GM19452 (cell line): ENCODE measurements at regions not wholly inside any gene's neighbourhood (a gene's known extent, or its start where the extent isn't known, plus 50 kb on each side); places are given as distances from the start of the nearest gene placed in this dataset.
A peak's percentile ranks its signal among the peaks of the same experiment; 100 is the strongest.
"Not testable (repeated sequence)": the region's sequence is repeated elsewhere in the genome, so short reads cannot be mapped to it uniquely, and the experiment has no call there.

Experiments
- ATAC-seq: cut with Tn5 transposase; IDR thresholded peaks from one replicate; pipeline ENCODE4 v1.9.1; 2021; ENCODE audit not compliant: unreplicated experiment

DNA sequence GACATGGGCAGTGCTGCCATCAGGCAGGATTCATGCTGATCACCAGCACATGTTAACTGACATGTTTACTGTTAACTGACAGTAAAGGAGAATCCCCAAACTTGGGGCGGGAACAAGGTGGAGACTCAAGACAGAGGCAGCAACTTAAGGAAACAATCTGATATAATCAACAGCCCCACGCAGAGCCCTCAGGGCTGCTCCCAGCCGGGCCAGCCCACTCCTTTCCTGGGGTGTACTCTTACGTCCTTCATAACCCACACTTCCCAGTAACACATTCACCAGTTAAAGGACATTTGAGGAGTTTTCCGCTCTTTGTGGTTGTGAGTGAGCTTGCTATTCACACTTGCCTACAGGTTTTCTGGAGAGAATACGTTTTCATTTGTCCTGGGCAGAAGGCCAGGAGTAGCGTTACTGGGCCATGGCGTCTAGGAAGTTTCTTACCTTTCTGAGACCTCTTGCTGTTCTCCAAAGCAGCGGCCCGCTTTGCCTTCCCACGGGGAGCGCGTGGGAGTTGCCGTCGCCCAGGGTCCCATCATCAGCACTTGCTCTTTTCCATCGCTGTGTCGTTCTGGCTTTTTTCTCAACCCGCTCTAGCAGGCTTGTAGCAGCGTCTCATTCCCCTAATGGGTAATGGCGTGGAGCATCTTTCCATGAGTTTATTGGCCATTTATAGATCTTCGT lies 56.4 kb downstream of the FOXF2 start:
- ATAC-seq: no peak

DNA sequence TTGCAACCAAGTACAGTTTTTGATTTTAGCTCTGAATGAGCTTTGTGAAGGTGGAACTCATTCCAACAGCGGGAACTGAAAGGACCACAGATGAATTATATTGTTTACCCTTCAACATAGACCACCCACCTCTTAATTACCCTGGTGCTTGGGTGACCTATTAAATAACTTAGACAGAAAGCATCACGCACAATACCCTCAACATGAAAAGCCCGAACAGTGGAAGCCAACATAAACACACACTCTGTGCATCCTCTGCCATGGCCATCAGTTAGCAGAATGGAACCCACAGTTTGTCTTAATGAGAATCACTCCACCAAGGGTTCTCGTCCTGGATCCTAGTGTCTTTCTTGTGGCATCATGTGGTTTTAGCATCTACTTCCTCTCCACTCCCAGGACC lies 60.5 kb downstream of the FOXF2 start:
- no peak for ATAC-seq

DNA sequence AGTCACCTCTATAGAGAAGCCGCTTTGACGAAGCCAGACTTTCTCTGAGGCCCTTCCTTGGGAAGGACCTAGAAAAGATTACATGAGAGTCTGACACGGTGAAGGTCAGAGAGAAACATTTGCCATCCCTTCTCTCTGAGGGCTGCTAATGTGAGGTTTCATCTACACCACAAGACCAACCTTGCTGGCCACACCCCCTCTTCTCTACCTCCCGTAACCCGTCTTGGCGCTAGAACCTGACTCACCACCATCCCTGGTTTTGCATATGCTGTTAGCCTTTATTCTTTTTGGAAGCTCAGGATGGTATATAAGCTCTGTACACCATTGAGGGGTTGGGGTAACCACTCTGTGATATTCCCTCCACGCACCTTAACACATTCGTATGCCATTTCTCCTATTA lies 63.6 kb downstream of the FOXF2 start:
- ATAC-seq: no peak

DNA sequence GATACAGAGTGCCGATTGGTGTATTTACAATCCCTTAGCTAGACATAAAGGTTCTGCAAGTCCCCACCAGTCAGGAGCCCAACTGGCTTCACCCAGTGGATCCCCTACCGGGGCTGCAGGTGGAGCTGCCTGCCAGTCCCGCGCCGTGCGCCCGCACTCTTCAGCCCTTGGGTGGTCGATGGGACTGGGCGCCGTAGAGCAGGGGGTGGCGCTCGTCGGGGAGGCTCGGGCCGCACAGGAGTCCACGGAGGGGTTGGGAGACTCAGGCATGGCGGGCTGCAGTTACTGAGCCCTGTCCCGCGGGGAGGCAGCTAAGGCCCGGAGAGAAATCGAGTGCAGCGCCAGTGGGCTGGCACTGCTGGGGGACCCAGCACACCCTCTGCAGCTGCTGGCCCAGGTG lies 67.4 kb downstream of the FOXF2 start:
- ATAC-seq: not testable (repeated sequence)

DNA sequence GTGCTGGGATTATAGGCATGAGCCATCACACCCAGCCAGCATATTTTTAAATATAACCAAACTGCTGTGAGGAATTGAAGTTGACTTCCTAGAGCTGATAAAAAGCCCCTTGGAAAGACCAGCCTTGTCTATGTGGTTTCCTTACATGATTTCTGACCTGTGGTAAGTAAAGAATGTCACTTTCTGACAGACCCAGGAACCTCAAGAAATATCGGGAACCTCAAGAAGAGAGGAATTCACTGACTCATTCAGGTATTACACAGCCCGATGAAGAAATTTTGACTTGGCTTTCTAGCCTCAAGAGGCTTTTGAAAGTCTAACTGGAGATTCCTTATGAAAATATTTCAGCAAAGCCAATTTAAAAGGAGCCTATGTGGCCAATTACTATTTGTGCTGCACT lies 71.8 kb downstream of the FOXF2 start:
- no peak for ATAC-seq

DNA sequence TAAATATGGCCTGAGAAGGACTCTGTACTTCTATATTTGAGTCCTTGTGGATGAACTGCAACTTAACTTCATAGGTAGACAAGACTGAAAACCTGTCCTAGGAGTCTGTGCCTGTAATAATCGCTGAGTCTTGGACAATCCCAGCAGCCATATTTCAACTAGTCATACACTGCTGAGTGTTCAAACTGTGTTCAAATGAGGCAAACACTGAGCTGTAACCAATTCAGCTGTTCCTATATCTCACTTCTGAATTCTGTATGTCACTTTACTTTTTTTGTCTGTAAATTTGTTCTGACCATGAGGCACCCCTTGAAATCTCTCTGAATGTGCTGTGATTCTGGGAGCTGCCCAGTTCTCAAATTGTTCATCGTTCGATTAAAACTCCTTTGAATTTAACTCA lies 72.4 kb downstream of the FOXF2 start:
- no peak for ATAC-seq

DNA sequence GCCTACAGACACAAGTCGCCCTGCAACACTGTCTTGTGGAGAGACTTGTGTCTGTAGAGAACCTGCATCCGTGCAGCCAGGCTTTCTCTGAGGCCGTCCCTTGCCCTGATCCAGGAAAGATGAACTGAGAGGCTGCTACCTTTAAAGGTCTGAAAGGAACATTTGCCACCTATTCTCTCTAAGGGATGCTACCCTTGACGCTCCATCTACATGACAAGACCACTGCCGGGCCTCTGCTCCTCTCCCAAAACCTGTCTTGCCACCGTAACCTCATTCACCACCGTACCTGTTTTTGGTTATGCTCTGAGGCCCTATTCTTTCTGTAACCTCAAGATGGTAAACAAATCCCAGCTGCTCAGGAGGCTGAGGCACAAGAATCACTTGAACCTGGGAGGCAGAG lies 73.9 kb downstream of the FOXF2 start:
- no peak for ATAC-seq

DNA sequence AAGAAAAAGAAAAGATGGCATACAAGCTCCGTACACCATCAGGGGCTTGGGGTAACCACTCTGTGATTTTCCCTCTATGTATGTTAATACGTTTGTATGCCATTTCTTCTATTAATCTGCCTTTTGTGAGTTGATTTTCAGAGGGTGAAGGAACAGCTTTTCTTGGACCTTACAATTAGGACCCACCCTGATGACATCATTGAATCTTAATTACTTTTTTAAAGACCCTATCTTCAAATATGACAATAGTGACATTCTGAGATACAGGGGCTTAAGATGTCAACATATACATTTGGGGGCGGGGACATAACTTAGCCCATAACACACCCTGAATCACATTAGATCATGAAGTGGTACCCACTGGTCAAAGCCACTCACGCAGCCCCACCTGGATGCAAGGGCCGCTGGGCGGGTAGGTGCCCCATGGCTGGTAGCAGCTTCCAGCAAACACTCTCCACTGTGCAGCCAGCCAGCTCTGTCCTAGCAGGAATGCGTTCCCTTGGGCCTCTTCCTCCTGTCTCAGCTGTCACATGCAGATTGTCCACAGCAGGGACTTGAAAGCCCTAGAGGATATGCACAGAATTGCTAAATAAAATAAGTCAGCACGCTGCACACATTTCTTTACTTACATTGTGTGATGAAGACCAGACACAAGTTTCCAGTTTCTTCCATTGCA lies 74.5 kb downstream of the FOXF2 start:
- no peak for ATAC-seq

DNA sequence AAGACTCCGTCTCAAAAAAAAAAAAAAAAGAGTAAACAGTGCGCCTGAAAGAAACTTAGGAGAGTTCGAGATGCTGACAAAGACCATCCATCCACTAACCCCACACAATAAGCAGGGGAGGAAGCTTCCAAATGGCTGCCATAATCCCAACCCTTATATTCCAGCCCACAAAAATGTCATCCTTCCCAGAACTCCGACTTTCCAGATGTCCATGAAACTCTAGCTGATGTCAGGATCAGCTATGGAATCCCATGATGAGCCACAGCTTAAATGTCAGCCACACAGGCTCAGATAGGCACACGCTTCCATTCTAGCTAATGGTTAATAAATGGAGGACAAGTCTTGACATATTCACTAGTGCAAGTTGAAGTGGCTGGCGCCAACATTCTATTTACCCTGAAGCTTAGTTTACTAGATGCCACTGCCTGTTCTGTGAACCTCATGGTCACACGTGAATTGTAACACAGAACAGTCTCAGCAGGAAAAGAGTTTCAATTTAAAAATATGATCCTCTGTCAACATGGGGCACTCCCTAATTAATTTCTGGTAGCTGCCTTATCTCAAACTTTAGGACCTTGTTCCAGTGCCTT lies 75.5 kb downstream of the FOXF2 start:
- ATAC-seq: no peak

DNA sequence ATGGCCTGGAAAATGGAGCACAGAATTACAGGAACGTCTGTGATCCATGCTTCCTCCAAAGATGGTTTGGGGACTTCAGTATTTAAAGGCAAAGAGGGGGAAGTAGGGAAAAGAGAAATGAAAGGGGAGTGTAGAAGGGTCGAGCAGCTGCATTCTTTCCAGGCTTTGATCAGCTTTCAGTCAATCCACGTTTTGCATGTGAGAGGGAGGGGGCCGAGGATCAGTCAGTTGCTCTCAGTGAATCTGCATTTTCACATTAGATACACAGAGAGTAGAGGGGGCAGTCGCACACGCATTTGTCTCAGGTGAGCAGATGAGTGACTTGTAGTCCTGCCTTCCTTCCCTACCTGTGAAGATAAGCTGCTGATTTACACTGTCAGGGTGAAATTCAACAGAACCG lies 78.8 kb downstream of the FOXF2 start:
- no peak for ATAC-seq

DNA sequence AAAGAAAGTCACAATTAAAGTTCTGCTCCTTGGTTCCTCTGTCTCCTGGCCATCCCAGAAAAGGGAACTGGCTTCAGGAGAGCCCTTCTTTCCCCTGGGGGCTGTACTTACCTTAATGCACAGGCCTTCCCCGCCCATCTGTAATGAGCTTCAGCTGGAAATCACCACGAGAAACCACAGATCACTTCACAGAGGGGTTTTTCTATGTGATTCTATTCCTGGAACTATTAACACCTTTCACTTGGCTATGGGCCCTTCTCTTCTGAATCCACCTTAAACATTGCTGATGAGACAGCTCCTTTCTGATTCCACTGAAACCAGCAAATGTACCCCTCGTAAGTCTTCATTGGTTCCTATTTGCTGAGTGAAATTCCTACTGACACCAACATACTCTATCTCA lies 80.7 kb downstream of the FOXF2 start:
- ATAC-seq: peak; percentile 58

DNA sequence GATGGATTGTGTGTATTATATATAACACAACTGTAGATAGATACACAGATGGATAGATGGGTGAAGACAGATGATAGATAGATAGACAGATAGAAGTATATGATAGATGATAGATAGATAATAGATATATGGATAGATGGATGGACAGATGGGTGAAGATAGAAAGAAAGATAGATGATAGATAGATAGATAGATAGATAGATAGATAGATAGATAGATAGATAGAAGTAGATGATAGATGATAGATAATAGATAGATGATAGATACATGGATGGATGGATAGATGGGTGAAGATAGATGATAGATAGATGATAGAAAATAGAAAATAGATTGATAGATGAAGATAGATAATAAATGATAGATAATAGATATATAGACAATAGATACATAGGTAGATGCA lies 83.3 kb downstream of the FOXF2 start:
- ATAC-seq: no peak

DNA sequence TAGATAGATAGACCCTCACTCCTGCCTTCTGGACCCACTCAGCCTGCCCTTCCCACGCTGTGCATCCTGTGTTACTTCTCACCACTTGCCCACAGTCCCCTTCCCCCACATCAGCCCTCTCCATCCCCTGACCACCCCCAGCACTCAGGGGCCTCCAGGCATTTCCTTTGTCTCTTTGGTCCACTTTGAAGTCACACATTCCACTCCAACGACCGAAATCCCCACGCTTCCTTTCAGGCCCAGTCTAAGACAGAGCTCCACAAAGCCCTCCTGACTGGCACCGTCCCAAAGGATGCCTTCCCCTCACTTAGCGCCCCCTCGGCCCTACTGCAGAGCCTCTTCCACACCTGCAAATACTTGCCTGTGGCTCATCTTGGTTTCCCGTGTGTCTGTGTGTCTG lies 83.8 kb downstream of the FOXF2 start:
- no peak for ATAC-seq

DNA sequence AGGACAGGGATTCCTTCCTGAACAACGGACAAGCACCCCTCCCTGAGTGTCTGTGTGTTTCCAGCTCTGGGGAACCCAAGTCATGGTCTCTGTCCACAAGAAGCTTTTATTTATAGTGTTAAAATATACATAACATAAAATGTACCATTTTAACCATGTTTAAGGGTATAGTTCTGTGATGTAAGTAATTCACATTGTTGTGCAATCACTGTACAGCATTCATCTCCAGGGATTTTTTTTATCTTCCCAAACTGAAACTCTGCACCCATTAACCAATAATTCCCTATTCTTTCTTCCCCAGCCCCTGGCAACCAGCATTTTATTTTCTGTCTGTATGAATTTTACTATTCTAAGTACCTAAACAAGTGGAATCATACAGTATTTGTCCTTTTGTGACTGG lies 84.2 kb downstream of the FOXF2 start:
- ATAC-seq: no peak

DNA sequence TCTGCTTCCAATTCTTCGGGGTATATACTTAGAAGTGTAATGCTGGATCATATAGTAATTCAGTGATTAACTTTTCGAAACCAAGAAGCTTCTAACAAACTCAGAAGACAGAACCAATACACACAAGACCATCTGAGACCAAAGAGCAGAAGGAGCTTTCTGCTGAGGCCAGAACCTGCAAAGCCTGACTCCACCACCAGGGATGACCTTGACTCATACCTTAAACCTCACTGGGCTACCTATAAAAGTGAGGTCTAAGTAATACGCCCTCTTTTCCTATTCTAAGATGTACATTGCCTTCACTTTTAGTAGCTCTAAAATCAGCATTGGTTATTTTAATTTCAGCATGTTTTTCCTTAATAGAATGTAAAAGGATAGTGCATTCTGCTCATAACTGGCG lies 84.8 kb downstream of the FOXF2 start:
- no peak for ATAC-seq

DNA sequence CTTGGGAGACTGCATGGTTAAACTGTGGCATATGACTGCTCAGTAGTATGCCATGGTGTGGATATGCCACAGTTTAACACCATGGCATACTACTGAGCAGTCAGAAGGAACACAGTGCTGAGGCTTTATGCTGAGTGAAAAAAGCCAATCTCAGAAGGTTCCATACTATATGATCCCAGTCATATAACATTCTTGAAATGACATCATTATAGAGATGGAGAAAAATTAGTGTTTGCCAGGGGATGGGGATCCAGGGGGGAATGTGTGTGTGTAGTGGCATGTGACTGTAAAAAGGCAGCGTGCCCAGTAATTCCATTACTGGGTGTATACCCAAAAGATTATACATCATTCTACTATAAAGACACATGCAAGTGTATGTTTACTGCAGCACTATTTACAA lies 85.8 kb downstream of the FOXF2 start:
- no peak for ATAC-seq

DNA sequence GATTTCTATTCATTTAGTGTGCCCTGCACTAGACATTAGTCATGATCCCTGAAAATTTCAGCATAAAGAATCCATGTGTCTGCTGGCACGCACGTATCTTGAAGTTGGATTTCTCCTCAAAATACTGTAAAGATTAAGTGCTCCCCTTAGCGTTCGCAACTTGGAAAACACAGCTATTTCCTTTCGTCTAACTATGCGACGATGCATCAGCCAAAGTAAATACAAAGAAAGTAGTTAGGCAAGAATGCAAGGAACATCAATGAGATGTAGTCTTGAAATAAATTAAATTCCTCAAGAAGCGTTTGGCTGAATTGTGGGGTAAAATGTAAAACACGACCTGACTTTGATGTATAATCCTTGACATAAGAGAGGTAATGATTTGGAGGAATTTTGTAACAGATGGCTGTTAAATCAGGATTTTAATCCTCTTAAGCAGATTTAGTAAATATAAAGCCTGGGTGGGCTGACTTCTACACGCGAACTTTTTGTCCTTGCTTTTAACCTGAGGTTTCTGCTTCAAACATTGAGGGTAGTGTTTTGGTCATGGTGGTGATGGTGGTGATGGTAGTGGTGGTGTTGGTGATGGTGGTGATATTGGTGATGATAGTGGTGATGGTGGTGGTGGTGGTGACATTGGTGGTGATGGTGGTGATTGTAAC lies 88.2 kb downstream of the FOXF2 start:
- ATAC-seq: no peak

DNA sequence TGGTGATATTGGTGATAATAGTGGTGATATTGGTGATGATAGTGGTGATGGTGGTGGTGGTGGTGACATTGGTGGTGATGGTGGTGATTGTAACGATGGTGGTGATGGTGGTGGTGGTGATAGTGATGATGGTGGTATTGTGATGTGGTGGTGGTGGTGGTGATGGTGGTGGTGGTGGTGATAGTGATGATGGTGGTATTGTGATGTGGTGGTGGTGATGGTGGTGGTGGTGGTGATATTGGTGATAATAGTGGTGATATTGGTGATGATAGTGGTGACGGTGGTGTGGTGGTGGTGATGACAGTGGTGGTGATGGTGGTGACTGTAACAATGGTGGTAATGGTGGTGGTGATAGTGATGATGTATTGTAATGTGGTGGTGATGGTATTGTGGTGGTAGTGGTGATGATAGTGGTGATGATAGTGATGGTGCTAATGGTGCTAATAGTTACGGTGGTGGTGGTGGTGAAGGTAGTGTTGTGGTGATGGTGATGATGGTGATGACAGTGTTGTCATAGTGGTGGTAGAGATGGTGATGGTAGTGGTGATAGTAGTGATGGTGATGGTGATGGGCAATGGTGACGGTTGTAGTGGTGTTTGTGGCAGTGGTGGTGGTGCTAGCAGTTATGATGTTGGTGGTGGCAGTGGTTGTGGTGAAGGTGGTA lies 88.9 kb downstream of the FOXF2 start:
- not testable (repeated sequence) for ATAC-seq

DNA sequence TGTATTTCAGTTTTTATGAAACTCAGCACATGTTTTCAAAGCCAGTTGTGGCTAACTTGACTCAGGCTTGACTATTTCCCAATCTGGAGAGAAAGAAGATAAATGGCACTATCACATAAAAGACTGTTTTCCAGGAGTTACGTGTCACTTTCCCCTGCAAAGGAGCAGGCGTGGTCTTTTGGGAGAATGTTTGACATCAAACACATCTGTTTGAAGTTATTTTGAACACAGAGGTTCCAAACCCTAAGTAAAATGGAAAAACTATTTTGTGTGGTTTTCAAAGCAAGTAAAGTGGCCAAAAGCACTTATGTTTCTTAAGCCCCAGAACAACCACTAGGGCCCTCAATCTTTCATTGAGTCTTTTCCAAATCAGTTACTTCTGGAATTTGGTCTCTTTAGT lies 89.7 kb downstream of the FOXF2 start:
- no peak for ATAC-seq

DNA sequence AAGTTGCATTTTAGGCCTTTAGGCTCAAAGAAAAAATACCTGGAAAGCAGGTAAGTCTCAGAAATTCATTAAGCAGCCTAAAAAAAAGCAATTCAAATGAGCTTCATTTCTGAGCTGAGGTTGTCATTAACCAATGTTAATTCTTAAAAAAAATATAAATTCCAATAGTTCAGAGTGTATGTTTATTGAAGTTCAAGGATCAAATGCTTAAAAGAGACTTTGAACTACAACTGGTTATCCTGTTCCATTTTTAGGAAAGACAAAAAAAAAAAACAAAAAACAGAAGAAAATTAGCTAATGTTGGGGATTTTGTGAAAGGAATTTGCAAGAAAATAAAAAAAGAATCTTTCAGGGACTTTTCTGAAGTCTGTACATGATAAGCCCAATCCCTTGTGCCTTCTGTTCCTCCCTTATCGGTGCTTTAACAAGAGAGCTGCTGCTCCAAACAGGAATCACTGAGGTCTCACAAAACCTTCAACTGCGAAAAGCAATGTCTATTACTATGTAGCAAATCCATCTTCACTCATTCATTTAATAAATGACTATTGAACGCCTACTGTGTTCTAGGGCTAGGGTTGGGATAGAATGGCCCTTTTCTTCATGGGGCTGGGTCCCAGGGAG lies 90.3 kb downstream of the FOXF2 start:
- ATAC-seq: no peak

DNA sequence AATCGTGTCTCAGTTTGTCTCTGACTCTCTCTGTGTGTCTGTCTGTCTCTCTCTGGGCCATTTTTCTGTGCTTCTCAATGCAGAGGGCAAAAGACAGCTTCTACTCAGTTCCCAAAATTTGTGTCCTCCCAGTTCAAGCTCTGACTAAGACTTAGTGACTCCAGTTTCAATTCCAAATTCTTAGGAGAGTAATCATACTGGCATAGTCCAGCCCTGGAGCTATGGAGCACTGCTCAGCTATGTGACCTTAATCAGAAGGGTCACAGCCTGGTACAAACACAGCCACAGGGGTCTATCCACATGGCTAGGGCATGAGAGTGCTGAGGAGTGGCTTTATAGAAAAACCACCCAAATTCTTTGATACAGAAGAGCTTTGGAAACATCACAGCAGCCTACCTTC lies 91.9 kb downstream of the FOXF2 start:
- no peak for ATAC-seq
